Keratinocyte (primary cell): ENCODE measurements at regions not wholly inside any gene's neighbourhood (a gene's known extent, or its start where the extent isn't known, plus 50 kb on each side); places are given as distances from the start of the nearest gene placed in this dataset.

Experiments used
- DNase-seq: peaks from one replicate; pipeline ENCODE4 v3.0.0-alpha.2; 2011; ENCODE audit warnings: low read depth, missing footprints, low spot score
- FAIRE-seq: peaks from 2 replicates; lab custom pipeline; 2011; peaks lifted over from hg19 to GRCh38; lab: Jason Lieb, UNC
- H2AFZ ChIP-seq: 2 replicates; pipeline ENCODE4 v1.6.0; 2012; ENCODE audit warnings: low read length, control low read depth, inconsistent platforms; ENCODE audit not compliant: control insufficient read depth
- H3K27ac ChIP-seq: 2 replicates; pipeline ENCODE4 v1.5.1; 2011; ENCODE audit warnings: low read length; ENCODE audit not compliant: control insufficient read depth, insufficient read depth
- H3K27me3 ChIP-seq: 3 replicates; pipeline ENCODE4 v1.6.0; 2011; ENCODE audit warnings: low read length; ENCODE audit not compliant: control insufficient read depth, insufficient read depth; ENCODE audit errors: extremely low read depth
- H3K36me3 ChIP-seq, 2 experiments: 2 replicates in 1 of 2; 3 replicates in 1 of 2; pipeline ENCODE4 v1.5.1; 2011; ENCODE audit warnings: low read length in 2 of 2, mild to moderate bottlenecking in 1 of 2; ENCODE audit not compliant: control insufficient read depth in 2 of 2, insufficient read depth in 2 of 2; ENCODE audit errors: extremely low read depth in 1 of 2
- H3K4me1 ChIP-seq: 3 replicates; pipeline ENCODE4 v1.5.1; 2011; ENCODE audit warnings: low read length; ENCODE audit not compliant: control insufficient read depth, insufficient read depth; ENCODE audit errors: extremely low read depth
- H3K4me2 ChIP-seq: 3 replicates; pipeline ENCODE4 v1.6.0; 2011; ENCODE audit warnings: low read depth, low read length; ENCODE audit not compliant: control insufficient read depth, insufficient read depth; ENCODE audit errors: extremely low read depth
- H3K4me3 ChIP-seq, 3 experiments: fragments of 200-600 bp in 1 of 3; sonication (generic) in 1 of 3; 2 replicates in 2 of 3; 3 replicates in 1 of 3; pipeline ENCODE4 v1.5.1; 2011 to 2016; ENCODE audit warnings: low read length in 3 of 3, mild to moderate bottlenecking in 3 of 3, control low read depth in 2 of 3, inconsistent platforms in 1 of 3, low read depth in 1 of 3, mixed read lengths in 1 of 3, mixed run types in 1 of 3, moderate library complexity in 1 of 3; ENCODE audit not compliant: control insufficient read depth in 2 of 3, insufficient read depth in 2 of 3; ENCODE audit errors: extremely low read depth in 1 of 3
- H3K79me2 ChIP-seq: 2 replicates; pipeline ENCODE4 v1.6.0; 2012; ENCODE audit warnings: low read length; ENCODE audit not compliant: control insufficient read depth, insufficient read depth
- H3K9ac ChIP-seq: 3 replicates; pipeline ENCODE4 v1.6.0; 2011; ENCODE audit warnings: low read length; ENCODE audit not compliant: control insufficient read depth, insufficient read depth; ENCODE audit errors: extremely low read depth
- H3K9me1 ChIP-seq: 3 replicates; pipeline ENCODE4 v1.6.0; 2011; ENCODE audit warnings: low read length; ENCODE audit not compliant: control insufficient read depth, insufficient read depth; ENCODE audit errors: extremely low read depth
- H3K9me3 ChIP-seq: 2 replicates; pipeline ENCODE4 v1.5.1; 2012; ENCODE audit warnings: low read depth, low read length; ENCODE audit not compliant: control insufficient read depth
- H4K20me1 ChIP-seq: 3 replicates; pipeline ENCODE4 v1.6.0; 2011; ENCODE audit warnings: low read length; ENCODE audit not compliant: control insufficient read depth, insufficient read depth; ENCODE audit errors: extremely low read depth
- CTCF ChIP-seq, 3 experiments: IDR thresholded peaks in 1 of 3; conservative IDR thresholded peaks in 1 of 3; optimal IDR thresholded peaks in 1 of 3; 2 replicates in 2 of 3; 3 replicates in 1 of 3; pipeline versions ENCODE3 to v1.5.1; 2011; ENCODE audit warnings: low read length in 3 of 3, mild to moderate bottlenecking in 3 of 3, moderate library complexity in 2 of 3, control low read depth in 1 of 3, inconsistent platforms in 1 of 3; ENCODE audit not compliant: insufficient read depth in 2 of 3; ENCODE audit errors: extremely low read depth in 1 of 3
- EZH2 ChIP-seq: IDR thresholded peaks from one replicate; pipeline ENCODE4 v1.6.1; 2012; ENCODE audit warnings: inconsistent platforms, mild to moderate bottlenecking, low read length, moderate library complexity
- dilution Hi-C: fragments of 300-500 bp; cut with MboI; formaldehyde crosslinking; loops from one replicate; pipeline ENCODE4 v1.7.0; 2020; ENCODE audit warnings: low sequenced_read_pairs; ENCODE audit not compliant: extremely low pct_ligation_motif_present

- no peak overlapping the region for H3K9ac ChIP-seq
- H3K79me2 ChIP-seq = no peaks in the 10 kb centered on the region
- no peaks in the 10 kb centered on the region for H3K9me1 ChIP-seq
- DNase-seq (no peak), FAIRE-seq (no peak)
- dilution Hi-C loops = no loop called here
- H4K20me1 ChIP-seq = no peaks in the 10 kb centered on the region
- H3K27ac ChIP-seq = no peak overlapping the region
- no peaks in the 10 kb centered on the region for H3K4me1 ChIP-seq
- no peak overlapping the region for H3K4me3 ChIP-seq
- H3K27me3 ChIP-seq = no peaks in the 10 kb centered on the region
- TF ChIP-seq CTCF (optimal IDR thresholded peaks at IDR 0.05 in 1 of 3, IDR thresholded peaks at IDR 0.05 in 1 of 3, conservative IDR thresholded peaks at IDR 0.05 in 1 of 3; ENCODE audit: extremely low read depth in 1 of 3, insufficient read depth in 2 of 3, low read length in 3 of 3) (no peak), EZH2 (no peak)
- H3K4me2 ChIP-seq = no peak overlapping the region
- H3K36me3 ChIP-seq = no peaks in the 10 kb centered on the region
- H2AFZ ChIP-seq = no peak overlapping the region
- H3K9me3 ChIP-seq = no peaks in the 10 kb centered on the region
These were observed 2357.2 kb downstream of the LRRC4C start for GRCh38 chr11:39102236-39102635.

- DNase-seq (no peak), FAIRE-seq (no peak)
- Histone ChIP-seq H3K79me2 (no peaks in the 10 kb centered on the region), H3K27ac (no peak overlapping the region), H2AFZ (no peak overlapping the region), H4K20me1 (no peaks in the 10 kb centered on the region), H3K9ac (no peak overlapping the region), H3K27me3 (no peaks in the 10 kb centered on the region), H3K4me3 (no peak overlapping the region), H3K9me1 (no peaks in the 10 kb centered on the region), H3K4me1 (no peaks in the 10 kb centered on the region), H3K4me2 (no peak overlapping the region), H3K36me3 (no peaks in the 10 kb centered on the region), H3K9me3 (no peaks in the 10 kb centered on the region)
- dilution Hi-C loops = no loop called here
- no peak for TF ChIP-seq EZH2
- no peak for TF ChIP-seq CTCF (optimal IDR thresholded peaks at IDR 0.05 in 1 of 3, IDR thresholded peaks at IDR 0.05 in 1 of 3, conservative IDR thresholded peaks at IDR 0.05 in 1 of 3; ENCODE audit: extremely low read depth in 1 of 3, insufficient read depth in 2 of 3, low read length in 3 of 3)
These were observed 2381.0 kb downstream of the LRRC4C start for GRCh38 chr11:39078465-39078864.
